Muscle layer of colon (tissue), 2 donors: ENCODE measurements at regions not wholly inside any gene's neighbourhood (a gene's known extent, or its start where the extent isn't known, plus 50 kb on each side); places are given as distances from the start of the nearest gene placed in this dataset.

Experiments used
- H3K27ac ChIP-seq: one replicate; pipeline ENCODE4 v1.7.0; 2013; ENCODE audit warnings: low read depth, mild to moderate bottlenecking, low read length, moderate library complexity
- H3K27me3 ChIP-seq, 2 donors: one replicate each; pipeline ENCODE4 v1.7.0; 2013; ENCODE audit warnings: low read length in 2 of 2, mild to moderate bottlenecking in 2 of 2; ENCODE audit not compliant: insufficient read depth in 2 of 2, control insufficient read depth in 1 of 2
- H3K36me3 ChIP-seq: one replicate; pipeline ENCODE4 v1.7.0; 2013; ENCODE audit warnings: mild to moderate bottlenecking, low read length; ENCODE audit not compliant: insufficient read depth
- H3K4me1 ChIP-seq: one replicate; pipeline ENCODE4 v1.7.0; 2013; ENCODE audit warnings: mild to moderate bottlenecking, low read length; ENCODE audit not compliant: insufficient read depth
- H3K4me3 ChIP-seq, 2 donors: one replicate each; pipeline ENCODE4 v1.7.0; 2013; ENCODE audit warnings: low read length in 2 of 2, low read depth in 1 of 2, mild to moderate bottlenecking in 1 of 2, moderate library complexity in 1 of 2
- H3K9ac ChIP-seq: one replicate; pipeline ENCODE4 v1.7.0; 2013; ENCODE audit warnings: low read length
- H3K9me3 ChIP-seq: one replicate; pipeline ENCODE4 v1.7.0; 2013; ENCODE audit warnings: mild to moderate bottlenecking, low read length
- donor health status: abdominal sarcoma.
- donor health status: Adenocarcinoma of cecum.

DNA sequence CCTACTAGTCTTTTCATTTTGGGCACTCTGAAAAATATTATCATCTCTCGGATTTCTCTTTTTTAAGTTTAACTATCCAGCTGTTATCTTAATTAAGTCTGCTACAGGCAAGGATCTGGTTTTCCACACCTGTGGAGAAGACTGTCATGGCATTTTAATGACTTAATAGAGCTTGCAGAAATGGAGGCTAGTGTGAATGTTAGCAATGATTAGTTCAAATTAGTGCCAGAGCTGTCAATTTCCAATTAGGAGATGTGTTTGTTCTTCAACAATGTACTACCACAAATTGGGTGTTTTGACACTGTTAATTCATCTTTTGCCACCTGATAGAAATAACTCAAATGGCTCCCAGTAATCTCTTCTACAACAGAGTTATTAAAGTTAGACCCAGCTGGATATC lies 2023.0 kb upstream of the CDH9 start:
- no peak overlapping the region for H3K4me3 ChIP-seq
- H3K36me3 ChIP-seq = no peaks in the 10 kb centered on the region
- H3K27ac ChIP-seq = no peak overlapping the region
- no peak overlapping the region for H3K9ac ChIP-seq
- H3K9me3 ChIP-seq = no peaks in the 10 kb centered on the region
- no peaks in the 10 kb centered on the region for H3K27me3 ChIP-seq
- H3K4me1 ChIP-seq = no peaks in the 10 kb centered on the region

DNA sequence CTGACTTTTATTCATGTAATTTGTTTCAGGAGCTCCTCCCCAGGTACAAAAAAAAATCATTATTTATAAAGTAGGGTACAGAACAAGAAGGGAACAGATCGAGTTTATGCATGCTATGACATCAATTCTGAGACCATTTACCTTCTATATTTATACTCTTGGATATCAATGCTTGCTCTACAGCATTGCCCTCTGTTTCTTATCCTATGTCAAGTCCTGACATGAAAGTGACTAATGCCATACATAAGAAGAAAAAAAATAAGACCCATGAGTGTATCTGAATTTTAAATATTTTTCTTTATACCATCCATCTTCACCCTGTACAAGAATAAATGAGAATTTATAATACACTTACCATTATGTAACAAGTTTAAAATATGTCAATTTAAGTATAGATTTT lies 2016.3 kb upstream of the CDH9 start:
- H3K27me3 ChIP-seq = no peaks in the 10 kb centered on the region
- H3K36me3 ChIP-seq = no peaks in the 10 kb centered on the region
- no peaks in the 10 kb centered on the region for H3K4me1 ChIP-seq
- H3K9ac ChIP-seq = no peak overlapping the region
- no peaks in the 10 kb centered on the region for H3K9me3 ChIP-seq
- no peak overlapping the region for H3K27ac ChIP-seq
- H3K4me3 ChIP-seq = no peak overlapping the region

DNA sequence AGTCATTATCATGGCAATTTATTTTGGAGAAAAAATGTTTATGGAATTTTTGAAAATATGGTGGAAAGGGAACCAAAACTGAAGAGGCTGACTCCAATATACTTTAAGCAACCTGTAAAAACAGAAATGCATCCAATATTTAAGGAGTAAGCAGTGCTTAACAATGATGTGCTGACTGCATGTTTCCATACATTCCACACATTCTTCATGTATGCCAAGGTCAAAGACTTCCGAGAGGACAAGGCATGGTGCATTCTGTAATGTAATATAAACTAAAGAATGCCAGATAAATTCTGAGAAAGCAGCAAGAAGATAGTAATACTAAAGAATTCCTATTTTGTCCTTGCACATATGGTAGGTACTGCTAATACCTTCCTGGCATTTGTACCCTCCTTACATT lies 2015.9 kb upstream of the CDH9 start:
- Histone ChIP-seq H3K9me3 (no peaks in the 10 kb centered on the region), H3K4me1 (no peaks in the 10 kb centered on the region), H3K36me3 (no peaks in the 10 kb centered on the region), H3K27ac (no peak overlapping the region), H3K27me3 (no peaks in the 10 kb centered on the region), H3K9ac (no peak overlapping the region), H3K4me3 (no peak overlapping the region)

DNA sequence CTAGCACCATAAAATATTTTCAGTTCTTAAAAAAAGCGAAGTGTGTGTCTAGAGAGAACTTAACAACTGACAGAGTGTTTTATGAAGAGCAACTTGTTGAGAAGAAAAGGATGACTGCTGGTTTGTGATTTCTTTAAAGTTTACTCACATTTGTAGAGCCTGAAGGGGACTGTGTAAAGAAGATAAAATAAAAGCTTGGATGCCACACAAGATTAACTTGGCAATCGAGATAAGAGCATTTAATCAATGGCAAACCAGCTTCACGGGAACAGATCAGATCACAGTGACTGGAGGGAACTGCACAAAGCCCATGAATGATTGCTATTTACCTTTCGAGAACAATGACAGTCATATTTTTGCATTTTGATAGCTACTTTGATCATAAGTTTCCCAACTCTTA lies 2013.1 kb upstream of the CDH9 start:
- Histone ChIP-seq H3K27ac (no peak overlapping the region), H3K4me3 (no peak overlapping the region), H3K27me3 (no peaks in the 10 kb centered on the region), H3K4me1 (no peaks in the 10 kb centered on the region), H3K9ac (no peak overlapping the region), H3K9me3 (no peaks in the 10 kb centered on the region), H3K36me3 (no peaks in the 10 kb centered on the region)

DNA sequence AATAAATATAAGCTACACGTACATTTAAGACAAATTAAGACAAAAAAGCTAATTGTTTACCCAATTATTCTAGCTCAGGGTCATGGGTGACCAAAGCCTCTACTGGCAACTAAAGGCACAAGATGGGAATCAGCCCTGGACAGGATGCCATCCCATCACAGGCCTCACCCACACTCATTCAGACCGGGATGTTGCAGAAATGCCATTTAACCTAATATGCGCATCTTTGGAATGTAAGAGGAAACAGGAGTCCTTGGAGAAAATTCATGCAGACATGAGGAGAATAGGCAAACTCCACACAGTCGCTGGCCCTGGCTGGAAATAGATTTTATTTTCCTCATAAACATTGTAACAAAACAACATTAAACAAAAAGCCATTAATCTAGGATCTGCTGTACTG lies 2003.8 kb upstream of the CDH9 start:
- no peaks in the 10 kb centered on the region for H3K4me1 ChIP-seq
- no peak overlapping the region for H3K27ac ChIP-seq
- no peaks in the 10 kb centered on the region for H3K9me3 ChIP-seq
- H3K4me3 ChIP-seq = no peak overlapping the region
- no peak overlapping the region for H3K9ac ChIP-seq
- no peaks in the 10 kb centered on the region for H3K36me3 ChIP-seq
- H3K27me3 ChIP-seq = no peaks in the 10 kb centered on the region

DNA sequence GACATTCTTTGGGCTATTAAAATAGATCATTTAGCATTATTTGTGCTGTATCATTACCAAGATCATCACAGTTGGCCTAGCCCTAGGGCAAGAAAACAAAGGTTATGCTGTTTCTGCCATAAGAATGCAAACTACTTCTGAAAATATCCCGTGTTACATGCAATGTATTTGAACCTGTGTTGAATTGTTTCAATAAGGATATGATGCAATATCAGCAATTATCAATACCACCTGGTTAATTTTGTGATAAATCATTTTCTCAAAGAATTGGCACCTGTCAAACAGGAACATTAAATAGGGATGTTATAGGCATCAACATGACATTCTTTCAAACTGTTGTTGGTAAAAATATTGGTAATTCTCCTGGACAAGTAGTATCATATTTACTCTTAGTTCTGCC lies 2002.0 kb upstream of the CDH9 start:
- no peaks in the 10 kb centered on the region for H3K4me1 ChIP-seq
- no peaks in the 10 kb centered on the region for H3K9me3 ChIP-seq
- H3K4me3 ChIP-seq = no peak overlapping the region
- H3K9ac ChIP-seq = no peak overlapping the region
- H3K27ac ChIP-seq = no peak overlapping the region
- no peaks in the 10 kb centered on the region for H3K27me3 ChIP-seq
- no peaks in the 10 kb centered on the region for H3K36me3 ChIP-seq

DNA sequence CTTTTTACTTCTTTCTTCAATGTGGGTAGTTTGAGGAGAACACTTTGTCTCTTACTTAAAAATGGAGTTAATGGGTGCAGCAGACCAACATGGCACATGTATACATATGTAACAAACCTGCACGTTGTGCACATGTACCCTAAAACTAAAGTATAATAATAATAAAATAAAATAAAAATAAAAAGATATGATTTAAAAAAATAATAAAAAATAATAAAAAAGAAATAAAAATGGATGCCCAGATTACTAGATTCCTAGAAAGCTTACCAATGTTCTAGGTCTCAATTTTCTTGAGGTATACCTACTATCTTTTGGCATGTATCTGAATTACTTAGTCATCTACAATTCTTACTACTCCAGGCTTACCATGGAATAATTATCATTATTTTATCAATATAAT lies 2001.6 kb upstream of the CDH9 start:
- H3K27ac ChIP-seq = no peak overlapping the region
- no peak overlapping the region for H3K4me3 ChIP-seq
- no peak overlapping the region for H3K9ac ChIP-seq
- no peaks in the 10 kb centered on the region for H3K4me1 ChIP-seq
- no peaks in the 10 kb centered on the region for H3K27me3 ChIP-seq
- no peaks in the 10 kb centered on the region for H3K36me3 ChIP-seq
- H3K9me3 ChIP-seq = no peaks in the 10 kb centered on the region

DNA sequence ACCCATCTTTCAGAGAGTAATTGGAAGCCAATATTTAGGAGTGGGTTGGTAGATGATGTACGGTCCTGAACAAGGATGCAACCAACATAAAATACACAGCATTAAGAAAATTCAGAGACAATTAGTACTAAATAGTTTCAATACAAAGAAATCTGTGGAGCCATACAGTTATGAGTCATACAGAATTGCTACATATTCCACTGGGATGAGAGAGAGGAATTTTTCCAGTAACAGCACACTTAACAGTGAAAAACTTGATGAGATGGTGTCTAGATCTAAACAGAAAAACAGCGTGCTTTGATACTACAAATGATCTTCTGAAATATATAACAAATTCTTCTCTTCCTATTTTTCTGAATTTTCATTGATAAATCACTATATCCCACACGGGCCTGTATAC lies 1999.3 kb upstream of the CDH9 start:
- Histone ChIP-seq H3K36me3 (no peaks in the 10 kb centered on the region), H3K9me3 (no peaks in the 10 kb centered on the region), H3K4me1 (no peaks in the 10 kb centered on the region), H3K27me3 (no peaks in the 10 kb centered on the region), H3K4me3 (no peak overlapping the region), H3K9ac (no peak overlapping the region), H3K27ac (no peak overlapping the region)

DNA sequence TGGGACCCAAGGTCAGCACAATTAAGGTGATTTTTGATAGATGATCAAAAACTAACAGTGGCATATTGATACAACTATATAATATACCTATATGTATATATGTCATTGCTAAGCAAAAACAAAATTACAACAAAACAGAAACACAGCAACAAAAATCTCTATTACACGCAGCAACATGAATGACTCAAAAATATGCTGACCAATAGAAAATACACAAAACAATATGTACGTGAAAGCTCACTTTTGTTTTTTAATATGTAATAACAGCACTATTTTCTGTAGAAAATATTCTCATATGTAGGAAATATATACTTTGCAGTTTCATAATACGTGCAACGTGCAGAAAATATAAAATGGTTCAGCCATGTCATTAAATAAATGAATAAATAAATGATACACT lies 1985.7 kb upstream of the CDH9 start:
- Histone ChIP-seq H3K4me1 (no peaks in the 10 kb centered on the region), H3K4me3 (no peak overlapping the region), H3K27ac (no peak overlapping the region), H3K27me3 (no peaks in the 10 kb centered on the region), H3K9ac (no peak overlapping the region), H3K9me3 (no peaks in the 10 kb centered on the region), H3K36me3 (no peaks in the 10 kb centered on the region)

DNA sequence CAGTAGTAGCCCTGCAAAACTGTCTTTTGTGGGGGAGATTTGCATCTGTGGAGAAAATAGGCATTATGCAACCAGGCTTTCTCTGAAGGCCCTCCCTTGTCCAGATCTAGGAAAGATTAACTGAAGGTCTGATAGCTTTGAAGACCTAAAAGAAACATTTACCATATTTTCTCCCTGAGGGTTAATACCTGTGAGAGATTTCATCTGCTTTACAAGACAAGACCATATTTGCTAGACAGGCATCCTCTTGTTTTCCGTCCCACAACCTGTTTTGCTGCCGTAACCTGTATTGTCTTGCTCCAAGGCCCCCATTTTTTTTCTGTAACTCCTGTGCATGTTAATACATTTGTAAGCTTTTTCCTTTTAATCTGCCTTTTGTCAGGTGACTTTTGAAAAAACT lies 1985.2 kb upstream of the CDH9 start:
- Histone ChIP-seq H3K27ac (no peak overlapping the region), H3K27me3 (no peaks in the 10 kb centered on the region), H3K9me3 (no peaks in the 10 kb centered on the region), H3K36me3 (no peaks in the 10 kb centered on the region), H3K9ac (no peak overlapping the region), H3K4me3 (no peak overlapping the region), H3K4me1 (no peaks in the 10 kb centered on the region)

DNA sequence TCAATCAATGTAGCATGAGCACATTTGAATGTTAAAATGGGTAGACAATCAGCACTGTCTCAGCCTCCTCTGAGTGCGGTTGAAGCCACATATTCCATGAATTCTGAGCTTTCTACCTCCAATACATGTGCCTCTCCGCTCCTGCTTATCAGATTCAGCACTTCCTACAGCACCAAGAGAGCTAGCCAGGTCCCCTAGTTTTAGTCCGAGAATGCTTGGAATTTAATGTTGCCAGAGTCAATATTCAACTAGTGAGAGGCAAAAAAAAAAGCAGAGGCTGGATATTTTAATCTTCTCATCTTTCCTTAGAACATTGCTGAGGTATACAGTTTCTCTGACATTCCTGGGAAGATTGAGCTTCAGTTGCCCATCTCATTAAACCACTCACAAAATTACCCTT lies 1979.1 kb upstream of the CDH9 start:
- Histone ChIP-seq H3K4me1 (no peaks in the 10 kb centered on the region), H3K4me3 (no peak overlapping the region), H3K9me3 (no peaks in the 10 kb centered on the region), H3K9ac (no peak overlapping the region), H3K27ac (no peak overlapping the region), H3K27me3 (no peaks in the 10 kb centered on the region), H3K36me3 (no peaks in the 10 kb centered on the region)

DNA sequence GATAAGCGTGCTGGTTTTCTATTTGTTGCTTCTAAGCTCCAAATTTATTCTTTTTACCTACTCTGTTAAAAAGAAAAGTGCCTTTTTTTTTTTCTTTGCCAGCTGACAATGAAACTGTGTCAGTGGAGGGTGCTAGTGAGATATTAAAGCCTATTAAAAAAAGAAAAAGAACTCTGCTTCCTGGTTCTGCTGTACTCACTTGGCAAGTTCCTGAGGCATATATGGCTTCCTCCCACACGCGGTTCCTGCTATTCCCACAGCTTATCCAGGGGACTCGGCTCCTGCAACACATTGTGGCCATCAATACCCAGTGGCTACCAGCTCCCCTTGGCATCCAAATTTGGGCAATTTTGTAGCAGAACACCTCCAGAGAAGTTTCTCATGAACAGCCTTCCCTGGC lies 1977.7 kb upstream of the CDH9 start:
- Histone ChIP-seq H3K36me3 (no peaks in the 10 kb centered on the region), H3K4me1 (no peaks in the 10 kb centered on the region), H3K27me3 (no peaks in the 10 kb centered on the region), H3K4me3 (no peak overlapping the region), H3K9me3 (no peaks in the 10 kb centered on the region), H3K9ac (no peak overlapping the region), H3K27ac (no peak overlapping the region)
